DND-41 (cell line): ENCODE measurements at regions not wholly inside any gene's neighbourhood (a gene's known extent, or its start where the extent isn't known, plus 50 kb on each side); places are given as distances from the start of the nearest gene placed in this dataset.
"Not testable (repeated sequence)": the region's sequence is repeated elsewhere in the genome, so short reads cannot be mapped to it uniquely, and the experiment has no call there.

ENCODE experiments used
- ATAC-seq: fragments of 200-7000 bp; cut with Tn5 transposase; 3 replicates; pipeline ENCODE4 v1.9.1; 2021; ENCODE audit warnings: low read depth; ENCODE audit not compliant: insufficient read depth
- DNase-seq: peaks from one replicate; pipeline ENCODE4 v3.0.0-alpha.2; 2020
- H2AFZ ChIP-seq: 2 replicates; pipeline ENCODE4 v1.6.0; 2012; ENCODE audit warnings: low read depth, low read length
- H3K27ac ChIP-seq: 2 replicates; pipeline ENCODE4 v1.5.1; 2012; ENCODE audit warnings: low read length, inconsistent platforms
- H3K27me3 ChIP-seq: fragments of 200-600 bp; sonication (generic); 2 replicates; pipeline ENCODE4 v1.6.0; 2012; ENCODE audit warnings: low read length, mild to moderate bottlenecking, inconsistent platforms; ENCODE audit not compliant: insufficient read depth, poor library complexity
- H3K36me3 ChIP-seq: 2 replicates; pipeline ENCODE4 v1.5.1; 2012; ENCODE audit warnings: low read length, inconsistent platforms; ENCODE audit not compliant: insufficient read depth
- H3K4me1 ChIP-seq: 2 replicates; pipeline ENCODE4 v1.5.1; 2012; ENCODE audit warnings: mild to moderate bottlenecking, low read length; ENCODE audit not compliant: insufficient read depth
- H3K4me2 ChIP-seq: 2 replicates; pipeline ENCODE4 v1.6.0; 2012; ENCODE audit warnings: mild to moderate bottlenecking, moderate library complexity, low read length, inconsistent platforms; ENCODE audit not compliant: insufficient read depth
- H3K4me3 ChIP-seq, 2 experiments: fragments of 200-600 bp in 1 of 2; shearing (Covaris generic) in 1 of 2; 2 replicates each; pipeline ENCODE4 v1.5.1; 2012 to 2016; ENCODE audit warnings: inconsistent platforms in 2 of 2, low read length in 2 of 2, mild to moderate bottlenecking in 2 of 2, low read depth in 1 of 2, moderate library complexity in 1 of 2
- H3K79me2 ChIP-seq: 2 replicates; pipeline ENCODE4 v1.6.0; 2012; ENCODE audit warnings: low read length, inconsistent platforms; ENCODE audit not compliant: insufficient read depth
- H3K9ac ChIP-seq: 2 replicates; pipeline ENCODE4 v1.6.0; 2012; ENCODE audit warnings: low read depth, mild to moderate bottlenecking, inconsistent platforms, low read length, moderate library complexity
- H3K9me3 ChIP-seq: 2 replicates; pipeline ENCODE4 v1.5.1; 2012; ENCODE audit warnings: low read length, moderate library complexity, mild to moderate bottlenecking, inconsistent platforms; ENCODE audit not compliant: insufficient read depth, severe bottlenecking
- H4K20me1 ChIP-seq: 2 replicates; pipeline ENCODE4 v1.6.0; 2012; ENCODE audit warnings: low read length; ENCODE audit not compliant: insufficient read depth
- EZH2 ChIP-seq: IDR thresholded peaks from 3 replicates; pipeline ENCODE4 v1.6.1; 2012; ENCODE audit warnings: borderline replicate concordance, low read depth, mild to moderate bottlenecking, moderate library complexity, low read length, inconsistent platforms; ENCODE audit not compliant: severe bottlenecking
- TF ChIP-seq, protein P1 (sequence below): IDR thresholded peaks from 2 replicates; pipeline ENCODE4 v1.5.1; 2012; ENCODE audit warnings: borderline replicate concordance, low read length, moderate library complexity, mild to moderate bottlenecking; ENCODE audit not compliant: poor library complexity, severe bottlenecking; ENCODE audit errors: extremely low read depth

DNA sequence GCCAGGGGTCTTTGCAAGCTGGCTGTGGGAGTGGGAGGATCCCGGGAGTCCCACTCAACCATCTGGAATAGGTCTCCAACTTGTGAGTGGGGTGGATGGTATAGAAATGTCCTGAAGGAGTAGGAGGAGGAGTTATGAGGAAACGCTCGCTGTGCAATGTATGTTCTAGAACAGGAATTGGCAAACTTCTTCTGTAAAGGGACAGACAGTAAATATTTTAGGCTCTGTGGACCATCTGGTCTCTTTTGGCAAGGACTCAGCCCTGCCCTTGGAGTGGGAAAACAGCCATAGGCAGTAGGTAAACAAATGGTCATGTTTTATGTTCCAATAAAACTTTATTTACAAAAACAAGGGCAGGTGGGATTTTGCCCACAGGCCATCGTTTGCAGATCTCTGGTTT, 149.2 kb downstream of the NPIPB5 start:
- Histone ChIP-seq H3K79me2 (no peaks in the 10 kb centered on the region), H4K20me1 (no peaks in the 10 kb centered on the region), H3K27ac (no peak overlapping the region), H3K4me1 (no peaks in the 10 kb centered on the region), H3K9me3 (no peaks in the 10 kb centered on the region), H2AFZ (no peak overlapping the region), H3K9ac (no peak overlapping the region), H3K27me3 (peaks cover 6% of the 10 kb centered on the region), H3K4me3 (no peak overlapping the region), H3K4me2 (no peak overlapping the region), H3K36me3 (no peaks in the 10 kb centered on the region)
- no peak for ATAC-seq
- TF ChIP-seq, protein P1, sequence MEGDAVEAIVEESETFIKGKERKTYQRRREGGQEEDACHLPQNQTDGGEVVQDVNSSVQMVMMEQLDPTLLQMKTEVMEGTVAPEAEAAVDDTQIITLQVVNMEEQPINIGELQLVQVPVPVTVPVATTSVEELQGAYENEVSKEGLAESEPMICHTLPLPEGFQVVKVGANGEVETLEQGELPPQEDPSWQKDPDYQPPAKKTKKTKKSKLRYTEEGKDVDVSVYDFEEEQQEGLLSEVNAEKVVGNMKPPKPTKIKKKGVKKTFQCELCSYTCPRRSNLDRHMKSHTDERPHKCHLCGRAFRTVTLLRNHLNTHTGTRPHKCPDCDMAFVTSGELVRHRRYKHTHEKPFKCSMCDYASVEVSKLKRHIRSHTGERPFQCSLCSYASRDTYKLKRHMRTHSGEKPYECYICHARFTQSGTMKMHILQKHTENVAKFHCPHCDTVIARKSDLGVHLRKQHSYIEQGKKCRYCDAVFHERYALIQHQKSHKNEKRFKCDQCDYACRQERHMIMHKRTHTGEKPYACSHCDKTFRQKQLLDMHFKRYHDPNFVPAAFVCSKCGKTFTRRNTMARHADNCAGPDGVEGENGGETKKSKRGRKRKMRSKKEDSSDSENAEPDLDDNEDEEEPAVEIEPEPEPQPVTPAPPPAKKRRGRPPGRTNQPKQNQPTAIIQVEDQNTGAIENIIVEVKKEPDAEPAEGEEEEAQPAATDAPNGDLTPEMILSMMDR: no peak
- TF ChIP-seq EZH2: no peak
- no peak for DNase-seq

DNA sequence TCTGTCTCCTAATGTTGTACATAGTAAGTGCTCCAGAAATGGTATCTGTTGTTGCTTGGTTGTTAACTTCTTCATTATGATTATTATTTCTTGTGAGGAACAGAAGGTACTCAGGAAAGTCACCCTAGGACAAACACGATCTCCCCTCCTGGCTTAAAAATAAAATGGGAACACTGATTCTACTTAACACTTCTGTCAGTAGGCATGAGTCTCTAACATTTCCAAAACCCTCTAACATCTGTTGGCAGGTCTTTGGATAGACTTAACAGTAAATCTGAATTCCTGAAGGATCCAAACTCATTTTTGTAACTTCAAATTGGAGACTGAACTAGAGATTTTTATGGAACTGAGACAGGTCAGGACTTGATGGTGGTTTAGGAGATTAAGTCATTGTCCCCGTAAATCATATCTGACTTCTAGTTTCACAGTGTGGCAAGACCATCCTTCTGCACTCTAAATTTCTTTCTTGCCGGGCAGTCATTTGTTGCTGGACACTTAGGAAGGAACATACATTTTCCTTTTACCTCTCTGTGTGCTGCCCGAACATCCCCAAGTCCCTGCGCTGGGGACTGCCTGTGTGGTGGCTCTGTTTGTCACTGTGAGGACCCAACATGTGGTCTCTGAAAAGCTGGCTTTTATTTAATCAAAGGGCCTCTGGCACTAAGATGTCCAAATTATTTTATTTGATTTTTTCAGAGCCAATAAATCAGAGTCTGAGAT, 149.9 kb downstream of the NPIPB5 start:
- ATAC-seq (no peak), DNase-seq (no peak)
- Histone ChIP-seq H3K27me3 (peaks cover 11% of the 10 kb centered on the region), H3K4me2 (no peak overlapping the region), H3K79me2 (no peaks in the 10 kb centered on the region), H3K4me1 (no peaks in the 10 kb centered on the region), H3K4me3 (no peak overlapping the region), H3K9ac (no peak overlapping the region), H3K9me3 (no peaks in the 10 kb centered on the region), H4K20me1 (no peaks in the 10 kb centered on the region), H3K27ac (no peak overlapping the region), H3K36me3 (no peaks in the 10 kb centered on the region), H2AFZ (no peak overlapping the region)
- TF ChIP-seq, protein P1: no peak
- no peak for TF ChIP-seq EZH2

- no peaks in the 10 kb centered on the region for H3K4me1 ChIP-seq
- H4K20me1 ChIP-seq: no peaks in the 10 kb centered on the region
- H3K9ac ChIP-seq: no peak overlapping the region
- no peak overlapping the region for H3K27ac ChIP-seq
- H3K27me3 ChIP-seq: peaks cover 12% of the 10 kb centered on the region
- DNase-seq: no peak
- no peaks in the 10 kb centered on the region for H3K36me3 ChIP-seq
- H3K79me2 ChIP-seq: no peaks in the 10 kb centered on the region
- no peak overlapping the region for H2AFZ ChIP-seq
- TF ChIP-seq, protein P1: no peak
- no peak for TF ChIP-seq EZH2
- no peaks in the 10 kb centered on the region for H3K9me3 ChIP-seq
- H3K4me3 ChIP-seq: no peak overlapping the region
- ATAC-seq: no peak
- no peak overlapping the region for H3K4me2 ChIP-seq
Observed at GRCh38 chr16:22661161-22661647, 150.5 kb downstream of the NPIPB5 start.

GRCh38 chr16:22662958-22663357, 151.0 kb upstream of the HS3ST2 start:
- not testable (repeated sequence) for H3K79me2 ChIP-seq, H3K4me2 ChIP-seq, H4K20me1 ChIP-seq, H3K4me1 ChIP-seq, H3K27ac ChIP-seq, H3K4me3 ChIP-seq, ATAC-seq, H2AFZ ChIP-seq, H3K9me3 ChIP-seq, H3K9ac ChIP-seq, DNase-seq, H3K36me3 ChIP-seq
- H3K27me3 ChIP-seq: peaks cover 12% of the 10 kb centered on the region
